K562 (cell line): ENCODE measurements at regions not wholly inside any gene's neighbourhood (a gene's known extent, or its start where the extent isn't known, plus 50 kb on each side); places are given as distances from the start of the nearest gene placed in this dataset.

Experiments used
- ATAC-seq: fragments of 200-7000 bp; cut with Tn5 transposase; 3 replicates; pipeline ENCODE4 v1.9.1; 2020; ENCODE audit warnings: moderate library complexity
- BruUV-seq: library from RNA; stranded (reverse); fragments of 400-500 nt; replicated peaks from 2 replicates; lab custom pipeline; 2021; lab: Mats Ljungman, UMichigan
- CTCF ChIA-PET: fragments of 300-600 bp; formaldehyde crosslinking; extraction: SDS; loops from one replicate; lab custom pipeline; 2021; ENCODE audit warnings: low intra/inter-chr PET ratio; lab: Yijun Ruan, JAX
- POLR2A ChIA-PET: fragments of 300-600, 350-650 bp; sonication (Branson Sonifier 250); formaldehyde crosslinking; extraction: SDS; loops from one replicate; lab custom pipeline; 2021; ENCODE audit warnings: antibody characterized with exemption, inconsistent platforms; lab: Yijun Ruan, JAX
- DNase-seq, 4 experiments: peaks; one replicate each; pipeline versions ENCODE4 v3.0.0 to v3.0.0-alpha.2; 2011 to 2018; ENCODE audit warnings: low spot score in 3 of 4, mixed read lengths in 3 of 4; ENCODE audit errors: extremely low read depth in 1 of 4
- FAIRE-seq: peaks from 2 replicates; lab custom pipeline; 2011; peaks lifted over from hg19 to GRCh38; lab: Jason Lieb, UNC
- H2AFZ ChIP-seq: 2 replicates; pipeline ENCODE4 v1.6.0; 2011; ENCODE audit warnings: low read depth, low read length, control low read depth, inconsistent platforms
- H3K27ac ChIP-seq: fragments of 200-600 bp; 3 replicates; pipeline ENCODE4 v1.8.0; 2011; ENCODE audit warnings: low read depth, mild to moderate bottlenecking, control low read depth, inconsistent platforms, low read length, moderate library complexity, mixed read lengths; ENCODE audit errors: extremely low read depth
- H3K27me3 ChIP-seq, 2 experiments: fragments of 300-600 bp in 1 of 2; 2 replicates in 1 of 2; 3 replicates in 1 of 2; pipeline versions ENCODE4 v1.6.0 to v1.8.0; 2011; ENCODE audit warnings: inconsistent platforms in 2 of 2, low read length in 2 of 2, mild to moderate bottlenecking in 1 of 2, mixed read lengths in 1 of 2, moderate library complexity in 1 of 2; ENCODE audit not compliant: control insufficient read depth in 2 of 2, insufficient read depth in 2 of 2
- H3K36me3 ChIP-seq: fragments of 300-600 bp; 3 replicates; pipeline ENCODE4 v1.8.0; 2011; ENCODE audit warnings: mild to moderate bottlenecking, low read length, inconsistent platforms; ENCODE audit not compliant: control insufficient read depth, insufficient read depth
- H3K4me1 ChIP-seq, 2 experiments: fragments of 200-600 bp in 1 of 2; replicated peaks in 1 of 2; 2 replicates in 1 of 2; 3 replicates in 1 of 2; pipeline versions ENCODE4 v1.5.1 to v1.8.0; 2011; ENCODE audit warnings: inconsistent platforms in 2 of 2, low read length in 2 of 2, mild to moderate bottlenecking in 1 of 2, mixed read lengths in 1 of 2, moderate library complexity in 1 of 2; ENCODE audit not compliant: control insufficient read depth in 2 of 2, insufficient read depth in 2 of 2
- H3K4me2 ChIP-seq: 2 replicates; pipeline ENCODE4 v1.6.1; 2011; ENCODE audit warnings: low read length, control low read depth, inconsistent platforms, mixed read lengths; ENCODE audit not compliant: insufficient read depth
- H3K4me3 ChIP-seq: fragments of 200-600 bp; sonication (generic), shearing (Covaris generic); 2 replicates; pipeline ENCODE4 v1.5.1; 2016; ENCODE audit warnings: control low read depth, inconsistent platforms
- H3K79me2 ChIP-seq: fragments of 200-600 bp; 3 replicates; pipeline ENCODE4 v1.8.0; 2011; ENCODE audit warnings: low read length, inconsistent platforms; ENCODE audit not compliant: control insufficient read depth, insufficient read depth
- H3K9ac ChIP-seq, 2 experiments: 2 replicates each; pipeline versions ENCODE4 v1.6.0 to v1.6.1; 2011; ENCODE audit warnings: low read depth in 2 of 2, low read length in 2 of 2, control low read depth in 1 of 2, inconsistent platforms in 1 of 2, mild to moderate bottlenecking in 1 of 2, mixed read lengths in 1 of 2; ENCODE audit not compliant: insufficient read depth in 1 of 2
- H3K9me1 ChIP-seq: one replicate; pipeline ENCODE4 v1.6.0; 2011; ENCODE audit warnings: inconsistent platforms, mild to moderate bottlenecking, low read length, moderate library complexity; ENCODE audit not compliant: control insufficient read depth, insufficient read depth
- H3K9me3 ChIP-seq: replicated peaks from 2 replicates; pipeline ENCODE4 v1.5.1; 2011; ENCODE audit warnings: low read depth, low read length, inconsistent platforms; ENCODE audit not compliant: control insufficient read depth, insufficient read depth
- H4K20me1 ChIP-seq: replicated peaks from 2 replicates; pipeline ENCODE4 v1.6.1; 2011; ENCODE audit warnings: low read length, inconsistent platforms, mixed read lengths; ENCODE audit not compliant: control insufficient read depth, insufficient read depth
- CC2D1A ChIP-seq: fragments of 450-650 bp; IDR thresholded peaks from 2 replicates; pipeline ENCODE4 v1.6.1; 2017; ENCODE audit warnings: mild to moderate bottlenecking
- CUX1 ChIP-seq: fragments of 200-800 bp; sonication (Bioruptor generic); IDR thresholded peaks from 2 replicates; pipeline ENCODE4 v1.6.1; 2016; ENCODE audit warnings: missing genetic modification characterization, missing compliant biosample characterization
- ETV5 ChIP-seq: sonication (generic); formaldehyde crosslinking; IDR thresholded peaks from 2 replicates; pipeline ENCODE4 v1.4.0; 2020; ENCODE audit warnings: low read depth, mild to moderate bottlenecking, missing genetic modification reagents
- GTF3C2 ChIP-seq: IDR thresholded peaks from 3 replicates; pipeline ENCODE4 v1.6.1; 2011; ENCODE audit warnings: borderline replicate concordance, mild to moderate bottlenecking, moderate library complexity; ENCODE audit not compliant: insufficient read length; ENCODE audit errors: extremely low read depth
- HDAC1 ChIP-seq, 2 experiments: fragments of 450-650 bp; IDR thresholded peaks; 2 replicates each; pipeline ENCODE4 v1.6.1; 2016 to 2017; ENCODE audit warnings: inconsistent platforms in 1 of 2, mild to moderate bottlenecking in 1 of 2, moderate library complexity in 1 of 2
- IRF9 ChIP-seq: fragments of 450-650 bp; IDR thresholded peaks from 2 replicates; pipeline ENCODE4 v1.6.1; 2016; ENCODE audit warnings: missing biosample characterization, missing genetic modification characterization
- MCM5 ChIP-seq: fragments of 450-650 bp; IDR thresholded peaks from 2 replicates; pipeline ENCODE4 v1.6.1; 2016; ENCODE audit warnings: low read depth
- TBL1XR1 ChIP-seq, 2 experiments: IDR thresholded peaks; 2 replicates each; pipeline ENCODE4 v1.6.1; 2012; ENCODE audit warnings: improper control_type of control experiment in 2 of 2, low read length in 2 of 2, mild to moderate bottlenecking in 1 of 2
- TCF7L2 ChIP-seq: fragments of 150-350 bp; IDR thresholded peaks from 2 replicates; pipeline ENCODE4 v1.6.1; 2016; ENCODE audit warnings: low read depth, mild to moderate bottlenecking, low read length, moderate library complexity
- TEAD2 ChIP-seq: fragments of 450-650 bp; IDR thresholded peaks from 2 replicates; pipeline ENCODE4 v1.6.1; 2016; ENCODE audit warnings: missing genetic modification characterization, control low read depth, missing compliant biosample characterization
- ZBTB7A ChIP-seq: IDR thresholded peaks from 2 replicates; pipeline ENCODE4 v1.6.1; 2011; ENCODE audit warnings: low read depth, mild to moderate bottlenecking, low read length, moderate library complexity, borderline replicate concordance; ENCODE audit not compliant: control insufficient read depth
- ZNF3 ChIP-seq: fragments of 250-450 bp; sonication (Bioruptor Pico); IDR thresholded peaks from 2 replicates; pipeline ENCODE4 v1.5.0; 2021; ENCODE audit warnings: mild to moderate bottlenecking, moderate library complexity
- ZNF561 ChIP-seq: fragments of 450-650 bp; formaldehyde crosslinking; conservative IDR thresholded peaks from 2 replicates; pipeline ENCODE4 v1.4.0; 2020; ENCODE audit warnings: mild to moderate bottlenecking, moderate library complexity
- ZNF785 ChIP-seq: fragments of 250-450 bp; sonication (Bioruptor Pico); IDR thresholded peaks from 2 replicates; pipeline ENCODE4 v1.4.0; 2020; ENCODE audit warnings: mild to moderate bottlenecking
- WGBS: fragments of 100-300 bp; shearing (Covaris generic); methylation state at CpG from one replicate; pipeline ENCODE4 v1.1.6; 2016; ENCODE audit warnings: low coverage, mixed read lengths; ENCODE audit not compliant: insufficient coverage; ENCODE audit errors: missing lambda C conversion rate; 5-methylcytosine and 5-hydroxymethylcytosine counted together
- in situ Hi-C: fragments of 300-500 bp; cut with MboI; formaldehyde crosslinking; loops from 4 replicates; pipeline ENCODE4 v1.15.0; 2018; ENCODE audit warnings: inconsistent platforms, mixed read lengths
- intact Hi-C: fragments of 100-400 bp; cut with micrococcal nuclease; formaldehyde crosslinking; loops from 2 replicates; pipeline ENCODE4 v1.14.2; 2022

GRCh38 chr10:35803046-35803445 lies 160.9 kb upstream of the FZD8 start (continued):
- TF ChIP-seq GTF3C2: no peak
- no peak for TF ChIP-seq ZNF561 (CRISPR knock-in tag)
- no peak for TF ChIP-seq TEAD2 (tag)
- TF ChIP-seq, all 486 proteins: peak for 0

GRCh38 chr10:35797187-35797586 lies 155.1 kb upstream of the FZD8 start:
- H4K20me1 ChIP-seq: no peaks in the 10 kb centered on the region
- in situ Hi-C loops (loop anchor here (25.0 kb wide), 1 partner anchor 560 kb away; no protein-coding TSS in a partner anchor), intact Hi-C loops (no loop called here)
- no peaks in the 10 kb centered on the region for H3K9me3 ChIP-seq
- H3K27ac ChIP-seq: no peak overlapping the region
- H3K9me1 ChIP-seq: no peaks in the 10 kb centered on the region
- WGBS: 0% methylated on average over 2 of the region's 2 CpGs
- no peak for DNase-seq
- CTCF ChIA-PET: no interaction called here
- FAIRE-seq: no peak
- no peak overlapping the region for H3K4me2 ChIP-seq
- POLR2A ChIA-PET: interaction anchor here (0.8 kb wide), 1 partner anchor 9 kb away, joined by 4 read pairs; no protein-coding TSS in a partner anchor
- no peaks in the 10 kb centered on the region for H3K36me3 ChIP-seq
- H3K27me3 ChIP-seq: no peaks in the 10 kb centered on the region
- H3K4me3 ChIP-seq: no peak overlapping the region
- BruUV-seq: no TSS peak
- H3K4me1 ChIP-seq: no peaks in the 10 kb centered on the region
- H3K9ac ChIP-seq: no peak overlapping the region
- no peaks in the 10 kb centered on the region for H3K79me2 ChIP-seq
- H2AFZ ChIP-seq: no peak overlapping the region
- ATAC-seq: no peak
- no peak for TF ChIP-seq ZNF785 (CRISPR knock-in tag)
- TF ChIP-seq ETV5 (CRISPR knock-in tag): no peak
- no peak for TF ChIP-seq HDAC1 (IDR thresholded peaks at IDR 0.05)
- no peak for TF ChIP-seq ZBTB7A
- no peak for TF ChIP-seq ZNF3
- no peak for TF ChIP-seq TBL1XR1 (IDR thresholded peaks at IDR 0.05; ENCODE audit: low read length in 2 of 2)
- no peak for TF ChIP-seq TCF7L2
- no peak for TF ChIP-seq CC2D1A
- no peak for TF ChIP-seq CUX1 (CRISPR knock-in tag)
- no peak for TF ChIP-seq IRF9
- no peak for TF ChIP-seq MCM5
